DND-41 (cell line): ENCODE measurements at regions not wholly inside any gene's neighbourhood (a gene's known extent, or its start where the extent isn't known, plus 50 kb on each side); places are given as distances from the start of the nearest gene placed in this dataset.

Experiments used
- ATAC-seq: fragments of 200-7000 bp; cut with Tn5 transposase; 3 replicates; pipeline ENCODE4 v1.9.1; 2021; ENCODE audit warnings: low read depth; ENCODE audit not compliant: insufficient read depth
- DNase-seq: peaks from one replicate; pipeline ENCODE4 v3.0.0-alpha.2; 2020
- H2AFZ ChIP-seq: 2 replicates; pipeline ENCODE4 v1.6.0; 2012; ENCODE audit warnings: low read depth, low read length
- H3K27ac ChIP-seq: 2 replicates; pipeline ENCODE4 v1.5.1; 2012; ENCODE audit warnings: low read length, inconsistent platforms
- H3K27me3 ChIP-seq: fragments of 200-600 bp; sonication (generic); 2 replicates; pipeline ENCODE4 v1.6.0; 2012; ENCODE audit warnings: low read length, mild to moderate bottlenecking, inconsistent platforms; ENCODE audit not compliant: insufficient read depth, poor library complexity
- H3K36me3 ChIP-seq: 2 replicates; pipeline ENCODE4 v1.5.1; 2012; ENCODE audit warnings: low read length, inconsistent platforms; ENCODE audit not compliant: insufficient read depth
- H3K4me1 ChIP-seq: 2 replicates; pipeline ENCODE4 v1.5.1; 2012; ENCODE audit warnings: mild to moderate bottlenecking, low read length; ENCODE audit not compliant: insufficient read depth
- H3K4me2 ChIP-seq: 2 replicates; pipeline ENCODE4 v1.6.0; 2012; ENCODE audit warnings: mild to moderate bottlenecking, moderate library complexity, low read length, inconsistent platforms; ENCODE audit not compliant: insufficient read depth
- H3K4me3 ChIP-seq, 2 experiments: fragments of 200-600 bp in 1 of 2; shearing (Covaris generic) in 1 of 2; 2 replicates each; pipeline ENCODE4 v1.5.1; 2012 to 2016; ENCODE audit warnings: inconsistent platforms in 2 of 2, low read length in 2 of 2, mild to moderate bottlenecking in 2 of 2, low read depth in 1 of 2, moderate library complexity in 1 of 2
- H3K79me2 ChIP-seq: 2 replicates; pipeline ENCODE4 v1.6.0; 2012; ENCODE audit warnings: low read length, inconsistent platforms; ENCODE audit not compliant: insufficient read depth
- H3K9ac ChIP-seq: 2 replicates; pipeline ENCODE4 v1.6.0; 2012; ENCODE audit warnings: low read depth, mild to moderate bottlenecking, inconsistent platforms, low read length, moderate library complexity
- H3K9me3 ChIP-seq: 2 replicates; pipeline ENCODE4 v1.5.1; 2012; ENCODE audit warnings: low read length, moderate library complexity, mild to moderate bottlenecking, inconsistent platforms; ENCODE audit not compliant: insufficient read depth, severe bottlenecking
- H4K20me1 ChIP-seq: 2 replicates; pipeline ENCODE4 v1.6.0; 2012; ENCODE audit warnings: low read length; ENCODE audit not compliant: insufficient read depth
- CTCF ChIP-seq: IDR thresholded peaks from 2 replicates; pipeline ENCODE4 v1.5.1; 2012; ENCODE audit warnings: borderline replicate concordance, low read length, moderate library complexity, mild to moderate bottlenecking; ENCODE audit not compliant: poor library complexity, severe bottlenecking; ENCODE audit errors: extremely low read depth
- EZH2 ChIP-seq: IDR thresholded peaks from 3 replicates; pipeline ENCODE4 v1.6.1; 2012; ENCODE audit warnings: borderline replicate concordance, low read depth, mild to moderate bottlenecking, moderate library complexity, low read length, inconsistent platforms; ENCODE audit not compliant: severe bottlenecking

DNA sequence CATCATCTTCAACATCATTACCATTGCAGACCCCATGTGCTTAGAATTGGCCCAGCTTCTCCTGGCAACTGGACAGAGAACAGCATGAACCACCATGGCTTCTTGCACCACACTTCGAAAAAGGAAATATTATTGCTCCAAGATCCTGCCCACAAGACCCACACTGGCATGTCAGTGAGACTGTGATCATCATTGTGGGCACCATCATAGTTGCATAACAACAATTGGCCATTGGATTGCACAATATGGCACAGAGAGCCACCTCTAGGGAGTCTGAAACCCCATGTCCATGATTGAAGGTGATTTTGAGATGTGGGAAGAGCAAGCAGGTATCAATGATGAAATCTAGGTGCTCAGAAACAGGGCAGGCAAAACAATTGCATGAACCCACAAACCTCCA lies 918.9 kb downstream of the GRID1 start:
- Histone ChIP-seq H3K9ac (no peak overlapping the region), H3K27ac (no peak overlapping the region), H3K79me2 (no peaks in the 10 kb centered on the region), H3K4me1 (no peaks in the 10 kb centered on the region), H3K36me3 (no peaks in the 10 kb centered on the region), H4K20me1 (no peaks in the 10 kb centered on the region), H3K4me3 (no peak overlapping the region), H3K4me2 (no peak overlapping the region), H3K9me3 (no peaks in the 10 kb centered on the region), H2AFZ (no peak overlapping the region), H3K27me3 (peaks cover 3% of the 10 kb centered on the region)
- ATAC-seq (no peak), DNase-seq (no peak)
- TF ChIP-seq CTCF (no peak), EZH2 (no peak)

GRCh38 chr10:85448716-85449115 lies 917.9 kb downstream of the GRID1 start:
- no peaks in the 10 kb centered on the region for H3K79me2 ChIP-seq
- no peak overlapping the region for H3K4me2 ChIP-seq
- H3K9ac ChIP-seq = no peak overlapping the region
- H3K27ac ChIP-seq = no peak overlapping the region
- H4K20me1 ChIP-seq = no peaks in the 10 kb centered on the region
- H3K36me3 ChIP-seq = no peaks in the 10 kb centered on the region
- ATAC-seq = no peak
- H3K4me3 ChIP-seq = no peak overlapping the region
- TF ChIP-seq EZH2 (no peak), CTCF (no peak)
- DNase-seq = no peak
- H3K27me3 ChIP-seq = peaks cover 3% of the 10 kb centered on the region
- no peak overlapping the region for H2AFZ ChIP-seq
- no peaks in the 10 kb centered on the region for H3K4me1 ChIP-seq
- no peaks in the 10 kb centered on the region for H3K9me3 ChIP-seq

DNA sequence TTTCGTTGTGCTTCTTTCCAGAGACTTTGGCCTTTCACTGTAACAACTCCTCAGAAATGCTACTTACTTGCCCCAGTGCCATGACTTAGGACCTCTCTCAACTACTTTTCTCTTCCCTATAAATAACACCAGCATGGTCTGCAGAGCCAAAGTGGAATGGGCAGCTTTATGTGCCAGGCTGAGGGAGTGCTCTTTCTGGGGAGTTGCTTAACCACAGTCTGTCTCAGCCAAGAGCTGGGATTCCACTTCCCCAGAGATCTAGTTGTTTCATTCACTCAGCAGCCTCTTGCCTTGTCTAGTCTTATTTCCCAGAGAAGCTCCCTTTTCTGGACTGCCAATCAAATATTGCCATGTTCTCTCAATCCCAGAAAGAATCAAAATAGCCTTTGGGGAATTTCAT lies 912.2 kb downstream of the GRID1 start:
- no peaks in the 10 kb centered on the region for H3K79me2 ChIP-seq
- no peak for ATAC-seq
- H3K9ac ChIP-seq = no peak overlapping the region
- no peak overlapping the region for H2AFZ ChIP-seq
- no peak overlapping the region for H3K4me2 ChIP-seq
- H4K20me1 ChIP-seq = no peaks in the 10 kb centered on the region
- no peaks in the 10 kb centered on the region for H3K36me3 ChIP-seq
- TF ChIP-seq CTCF = no peak
- no peak for TF ChIP-seq EZH2
- H3K9me3 ChIP-seq = no peaks in the 10 kb centered on the region
- DNase-seq = no peak
- no peaks in the 10 kb centered on the region for H3K4me1 ChIP-seq
- no peak overlapping the region for H3K4me3 ChIP-seq
- no peak overlapping the region for H3K27ac ChIP-seq
- no peaks in the 10 kb centered on the region for H3K27me3 ChIP-seq

GRCh38 chr10:85457191-85457590 lies 909.4 kb downstream of the GRID1 start:
- DNase-seq (no peak), ATAC-seq (no peak)
- H3K4me2 ChIP-seq = no peak overlapping the region
- no peaks in the 10 kb centered on the region for H3K4me1 ChIP-seq
- H3K9ac ChIP-seq = no peak overlapping the region
- no peaks in the 10 kb centered on the region for H3K9me3 ChIP-seq
- no peak overlapping the region for H3K4me3 ChIP-seq
- no peaks in the 10 kb centered on the region for H3K27me3 ChIP-seq
- no peaks in the 10 kb centered on the region for H3K36me3 ChIP-seq
- TF ChIP-seq EZH2 (no peak), CTCF (no peak)
- no peaks in the 10 kb centered on the region for H4K20me1 ChIP-seq
- H3K79me2 ChIP-seq = no peaks in the 10 kb centered on the region
- no peak overlapping the region for H3K27ac ChIP-seq
- H2AFZ ChIP-seq = no peak overlapping the region
